PC-3 (cell line): ENCODE measurements at regions not wholly inside any gene's neighbourhood (a gene's known extent, or its start where the extent isn't known, plus 50 kb on each side); places are given as distances from the start of the nearest gene placed in this dataset.

Experiments used
- EZH2 ChIP-seq: fragments of 300-600 bp; sonication (generic); IDR thresholded peaks from one replicate; pipeline ENCODE4 v1.6.1; 2017; ENCODE audit warnings: antibody characterized with exemption, mild to moderate bottlenecking, low read length; ENCODE audit not compliant: unreplicated experiment
- EZH2phosphoT487 ChIP-seq: fragments of 300-600 bp; sonication (generic); IDR thresholded peaks from 2 replicates; pipeline ENCODE4 v1.6.1; 2018; ENCODE audit warnings: mild to moderate bottlenecking, antibody characterized with exemption, low read length, borderline replicate concordance
- TF ChIP-seq, protein P1 (sequence below): fragments of 300-600 bp; sonication (generic); conservative IDR thresholded peaks from 2 replicates; pipeline ENCODE4 v1.5.1; 2017; ENCODE audit warnings: antibody characterized with exemption, low read depth, mild to moderate bottlenecking, low read length

DNA sequence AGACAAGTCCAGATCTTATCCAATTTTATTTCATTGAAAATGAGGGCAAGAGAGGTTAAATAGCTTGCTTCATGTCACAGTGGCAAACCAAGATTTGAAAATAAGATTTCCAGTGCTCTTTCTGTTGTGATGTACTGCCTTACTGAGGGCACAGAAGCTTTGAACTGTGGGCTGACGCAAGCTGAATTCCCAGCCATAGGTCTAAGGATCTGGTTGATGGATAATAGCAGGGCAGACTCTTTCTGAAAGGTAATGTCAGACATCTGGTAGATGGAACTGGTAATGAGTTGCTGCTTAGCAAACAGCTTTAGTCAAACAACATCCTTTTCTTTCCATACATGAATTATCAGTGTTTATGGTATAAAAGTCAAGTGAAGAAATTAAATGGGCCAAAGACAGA, 193.9 kb upstream of the RASGEF1B start:
- TF ChIP-seq, protein P1, sequence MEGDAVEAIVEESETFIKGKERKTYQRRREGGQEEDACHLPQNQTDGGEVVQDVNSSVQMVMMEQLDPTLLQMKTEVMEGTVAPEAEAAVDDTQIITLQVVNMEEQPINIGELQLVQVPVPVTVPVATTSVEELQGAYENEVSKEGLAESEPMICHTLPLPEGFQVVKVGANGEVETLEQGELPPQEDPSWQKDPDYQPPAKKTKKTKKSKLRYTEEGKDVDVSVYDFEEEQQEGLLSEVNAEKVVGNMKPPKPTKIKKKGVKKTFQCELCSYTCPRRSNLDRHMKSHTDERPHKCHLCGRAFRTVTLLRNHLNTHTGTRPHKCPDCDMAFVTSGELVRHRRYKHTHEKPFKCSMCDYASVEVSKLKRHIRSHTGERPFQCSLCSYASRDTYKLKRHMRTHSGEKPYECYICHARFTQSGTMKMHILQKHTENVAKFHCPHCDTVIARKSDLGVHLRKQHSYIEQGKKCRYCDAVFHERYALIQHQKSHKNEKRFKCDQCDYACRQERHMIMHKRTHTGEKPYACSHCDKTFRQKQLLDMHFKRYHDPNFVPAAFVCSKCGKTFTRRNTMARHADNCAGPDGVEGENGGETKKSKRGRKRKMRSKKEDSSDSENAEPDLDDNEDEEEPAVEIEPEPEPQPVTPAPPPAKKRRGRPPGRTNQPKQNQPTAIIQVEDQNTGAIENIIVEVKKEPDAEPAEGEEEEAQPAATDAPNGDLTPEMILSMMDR = no peak
- TF ChIP-seq EZH2 (no peak), EZH2phosphoT487 (no peak)
